ENCODE measurements at regions not wholly inside any gene's neighbourhood (a gene's known extent, or its start where the extent isn't known, plus 50 kb on each side); places are given as distances from the start of the nearest gene placed in this dataset.

GRCh38 chr7:156230576-156230975 lies 410.0 kb upstream of the RNF32 start:
- Histone ChIP-seq H3K27me3 (ENCODE audit: low read depth, low read length) (no peaks in the 10 kb centered on the region), H3K36me3 (ENCODE audit: control insufficient read depth in 1 of 2, insufficient read depth in 2 of 2, low read length in 2 of 2) (no peaks in the 10 kb centered on the region), H3K9me3 (ENCODE audit: control insufficient read depth in 1 of 2, low read length in 2 of 2) (peaks cover 0 to 10% of the 10 kb centered on the region in 2 donors), H3K27ac (ENCODE audit: low read length) (no peak overlapping the region), H3K4me3 (ENCODE audit: low read depth in 1 of 2, low read length in 2 of 2) (no peak overlapping the region), H3K4me1 (ENCODE audit: control insufficient read depth in 1 of 2, insufficient read depth in 2 of 2, low read length in 2 of 2) (no peaks in the 10 kb centered on the region)

- Histone ChIP-seq H3K27me3 (ENCODE audit: low read depth, low read length) (no peaks in the 10 kb centered on the region), H3K36me3 (ENCODE audit: control insufficient read depth in 1 of 2, insufficient read depth in 2 of 2, low read length in 2 of 2) (no peaks in the 10 kb centered on the region), H3K4me1 (ENCODE audit: control insufficient read depth in 1 of 2, insufficient read depth in 2 of 2, low read length in 2 of 2) (no peaks in the 10 kb centered on the region), H3K4me3 (ENCODE audit: low read depth in 1 of 2, low read length in 2 of 2) (no peak overlapping the region), H3K27ac (ENCODE audit: low read length) (no peak overlapping the region), H3K9me3 (ENCODE audit: control insufficient read depth in 1 of 2, low read length in 2 of 2) (peaks cover 0 to 10% of the 10 kb centered on the region in 2 donors)
Measured at GRCh38 chr7:156224833-156225225, 412.6 kb upstream of the SHH start.

- no peak overlapping the region for H3K27ac ChIP-seq (ENCODE audit: low read length)
- H3K36me3 ChIP-seq (ENCODE audit: control insufficient read depth in 1 of 2, insufficient read depth in 2 of 2, low read length in 2 of 2) = no peaks in the 10 kb centered on the region
- H3K4me3 ChIP-seq (ENCODE audit: low read depth in 1 of 2, low read length in 2 of 2) = no peak overlapping the region
- peaks cover 0 to 10% of the 10 kb centered on the region in 2 donors for H3K9me3 ChIP-seq (ENCODE audit: control insufficient read depth in 1 of 2, low read length in 2 of 2)
- H3K4me1 ChIP-seq (ENCODE audit: control insufficient read depth in 1 of 2, insufficient read depth in 2 of 2, low read length in 2 of 2) = no peaks in the 10 kb centered on the region
- H3K27me3 ChIP-seq (ENCODE audit: low read depth, low read length) = no peaks in the 10 kb centered on the region
Measured at GRCh38 chr7:156223935-156224832, 411.9 kb upstream of the SHH start.

- no peak overlapping the region for H3K27ac ChIP-seq (ENCODE audit: low read length)
- no peaks in the 10 kb centered on the region for H3K27me3 ChIP-seq (ENCODE audit: low read depth, low read length)
- no peaks in the 10 kb centered on the region for H3K9me3 ChIP-seq (ENCODE audit: control insufficient read depth in 1 of 2, low read length in 2 of 2)
- no peaks in the 10 kb centered on the region for H3K4me1 ChIP-seq (ENCODE audit: control insufficient read depth in 1 of 2, insufficient read depth in 2 of 2, low read length in 2 of 2)
- H3K4me3 ChIP-seq (ENCODE audit: low read depth in 1 of 2, low read length in 2 of 2) = no peak overlapping the region
- H3K36me3 ChIP-seq (ENCODE audit: control insufficient read depth in 1 of 2, insufficient read depth in 2 of 2, low read length in 2 of 2) = no peaks in the 10 kb centered on the region
Measured at GRCh38 chr7:156222611-156223010, 410.3 kb upstream of the SHH start.

- Histone ChIP-seq H3K4me3 (ENCODE audit: low read depth in 1 of 2, low read length in 2 of 2) (no peak overlapping the region), H3K36me3 (ENCODE audit: control insufficient read depth in 1 of 2, insufficient read depth in 2 of 2, low read length in 2 of 2) (no peaks in the 10 kb centered on the region), H3K27me3 (ENCODE audit: low read depth, low read length) (no peaks in the 10 kb centered on the region), H3K9me3 (ENCODE audit: control insufficient read depth in 1 of 2, low read length in 2 of 2) (no peaks in the 10 kb centered on the region), H3K4me1 (ENCODE audit: control insufficient read depth in 1 of 2, insufficient read depth in 2 of 2, low read length in 2 of 2) (no peaks in the 10 kb centered on the region), H3K27ac (ENCODE audit: low read length) (no peak overlapping the region)
Measured at GRCh38 chr7:156222151-156222550, 409.9 kb upstream of the SHH start.

DNA sequence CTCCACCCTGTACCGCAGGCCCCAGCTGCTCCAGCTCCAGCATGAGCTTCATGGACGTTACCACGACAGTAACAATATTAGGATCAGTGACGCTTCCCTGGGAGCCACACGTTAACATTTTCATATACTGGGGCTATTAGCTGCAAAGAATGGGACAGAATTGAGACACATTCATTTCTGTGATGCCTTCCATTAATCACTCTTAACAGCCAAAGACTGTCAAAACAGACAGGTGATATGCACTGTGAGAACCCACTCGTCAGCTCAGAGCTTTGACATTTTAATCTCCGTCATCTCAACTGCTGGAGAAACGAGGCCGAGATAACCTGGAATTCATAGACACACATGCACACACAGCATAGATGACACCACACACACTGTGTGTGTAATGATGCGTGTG lies 408.4 kb upstream of the SHH start:
- Histone ChIP-seq H3K9me3 (ENCODE audit: control insufficient read depth in 1 of 2, low read length in 2 of 2) (no peaks in the 10 kb centered on the region), H3K4me1 (ENCODE audit: control insufficient read depth in 1 of 2, insufficient read depth in 2 of 2, low read length in 2 of 2) (no peaks in the 10 kb centered on the region), H3K4me3 (ENCODE audit: low read depth in 1 of 2, low read length in 2 of 2) (no peak overlapping the region), H3K27ac (ENCODE audit: low read length) (no peak overlapping the region), H3K36me3 (ENCODE audit: control insufficient read depth in 1 of 2, insufficient read depth in 2 of 2, low read length in 2 of 2) (no peaks in the 10 kb centered on the region), H3K27me3 (ENCODE audit: low read depth, low read length) (no peaks in the 10 kb centered on the region)

GRCh38 chr7:156220078-156220605 lies 407.9 kb upstream of the SHH start:
- Histone ChIP-seq H3K27me3 (ENCODE audit: low read depth, low read length) (no peaks in the 10 kb centered on the region), H3K36me3 (ENCODE audit: control insufficient read depth in 1 of 2, insufficient read depth in 2 of 2, low read length in 2 of 2) (no peaks in the 10 kb centered on the region), H3K4me3 (ENCODE audit: low read depth in 1 of 2, low read length in 2 of 2) (no peak overlapping the region), H3K9me3 (ENCODE audit: control insufficient read depth in 1 of 2, low read length in 2 of 2) (no peaks in the 10 kb centered on the region), H3K4me1 (ENCODE audit: control insufficient read depth in 1 of 2, insufficient read depth in 2 of 2, low read length in 2 of 2) (no peaks in the 10 kb centered on the region), H3K27ac (ENCODE audit: low read length) (no peak overlapping the region)

- H3K36me3 ChIP-seq (ENCODE audit: control insufficient read depth in 1 of 2, insufficient read depth in 2 of 2, low read length in 2 of 2) = no peaks in the 10 kb centered on the region
- no peaks in the 10 kb centered on the region for H3K27me3 ChIP-seq (ENCODE audit: low read depth, low read length)
- no peaks in the 10 kb centered on the region for H3K4me1 ChIP-seq (ENCODE audit: control insufficient read depth in 1 of 2, insufficient read depth in 2 of 2, low read length in 2 of 2)
- no peak overlapping the region for H3K4me3 ChIP-seq (ENCODE audit: low read depth in 1 of 2, low read length in 2 of 2)
- no peak overlapping the region for H3K27ac ChIP-seq (ENCODE audit: low read length)
- H3K9me3 ChIP-seq (ENCODE audit: control insufficient read depth in 1 of 2, low read length in 2 of 2) = no peaks in the 10 kb centered on the region
Measured at GRCh38 chr7:156219307-156220077, 407.2 kb upstream of the SHH start.

DNA sequence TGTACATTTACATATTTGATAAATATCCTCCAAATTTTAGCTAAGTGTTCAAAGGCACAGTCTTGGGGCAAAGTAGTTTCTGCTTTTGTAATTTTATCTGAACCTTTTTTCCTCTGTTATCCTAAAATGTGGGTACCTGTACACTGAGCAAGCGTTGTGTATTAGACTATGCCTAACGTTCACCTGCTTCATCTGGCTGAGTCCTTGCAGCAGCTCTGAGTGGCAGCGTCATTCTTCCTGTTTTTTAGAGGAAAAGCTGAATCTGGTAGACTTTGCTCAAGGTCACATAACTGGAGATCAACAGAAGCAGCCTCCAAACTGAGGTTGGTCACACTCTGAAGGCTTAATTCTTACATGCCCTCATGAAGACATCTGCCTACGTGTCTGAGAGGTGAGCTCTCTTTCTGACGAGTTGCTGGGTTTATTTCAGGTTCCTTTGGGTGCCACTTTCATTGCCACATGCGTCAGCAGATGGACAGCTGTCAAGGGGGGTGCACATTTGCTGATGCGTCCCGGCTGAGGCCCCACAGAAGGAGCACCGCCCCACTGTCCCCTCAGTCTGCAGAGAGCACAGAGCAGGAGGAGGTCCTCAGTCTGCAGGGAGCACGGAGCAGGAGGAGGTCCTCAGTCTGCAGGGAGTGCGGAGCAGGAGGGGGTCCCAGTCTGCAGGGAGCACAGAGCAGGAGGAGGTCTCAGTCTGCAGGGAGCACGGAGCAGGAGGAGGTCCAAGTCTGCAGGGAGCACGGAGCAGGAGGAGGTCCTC lies 406.5 kb upstream of the SHH start:
- H3K4me3 ChIP-seq (ENCODE audit: low read depth in 1 of 2, low read length in 2 of 2) = no peak overlapping the region
- H3K36me3 ChIP-seq (ENCODE audit: control insufficient read depth in 1 of 2, insufficient read depth in 2 of 2, low read length in 2 of 2) = no peaks in the 10 kb centered on the region
- no peak overlapping the region for H3K27ac ChIP-seq (ENCODE audit: low read length)
- no peaks in the 10 kb centered on the region for H3K9me3 ChIP-seq (ENCODE audit: control insufficient read depth in 1 of 2, low read length in 2 of 2)
- no peaks in the 10 kb centered on the region for H3K4me1 ChIP-seq (ENCODE audit: control insufficient read depth in 1 of 2, insufficient read depth in 2 of 2, low read length in 2 of 2)
- no peaks in the 10 kb centered on the region for H3K27me3 ChIP-seq (ENCODE audit: low read depth, low read length)

DNA sequence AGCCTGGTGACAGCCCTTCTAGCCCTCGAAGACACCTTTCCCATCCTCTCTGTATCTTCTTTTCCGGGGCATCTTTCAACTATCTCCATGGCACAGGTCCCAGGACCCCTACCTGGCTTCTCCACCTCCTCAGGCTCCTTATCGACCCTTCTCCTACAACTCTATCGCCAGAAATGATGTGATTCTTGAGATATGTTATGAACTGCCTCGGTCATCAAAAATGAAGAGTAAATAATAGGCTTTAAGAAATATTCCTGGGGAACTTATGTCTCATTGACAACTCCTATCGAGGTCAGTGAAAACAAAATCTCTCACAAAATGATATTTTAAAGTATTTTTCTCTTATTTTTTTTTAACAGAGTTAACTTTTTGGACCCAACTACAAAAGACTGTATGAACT lies 405.5 kb upstream of the SHH start:
- no peaks in the 10 kb centered on the region for H3K36me3 ChIP-seq (ENCODE audit: control insufficient read depth in 1 of 2, insufficient read depth in 2 of 2, low read length in 2 of 2)
- H3K27ac ChIP-seq (ENCODE audit: low read length) = no peak overlapping the region
- H3K4me1 ChIP-seq (ENCODE audit: control insufficient read depth in 1 of 2, insufficient read depth in 2 of 2, low read length in 2 of 2) = no peaks in the 10 kb centered on the region
- H3K4me3 ChIP-seq (ENCODE audit: low read depth in 1 of 2, low read length in 2 of 2) = no peak overlapping the region
- H3K9me3 ChIP-seq (ENCODE audit: control insufficient read depth in 1 of 2, low read length in 2 of 2) = no peaks in the 10 kb centered on the region
- H3K27me3 ChIP-seq (ENCODE audit: low read depth, low read length) = no peaks in the 10 kb centered on the region

GRCh38 chr7:156209087-156209486 lies 396.8 kb upstream of the SHH start:
- no peaks in the 10 kb centered on the region for H3K9me3 ChIP-seq (ENCODE audit: control insufficient read depth in 1 of 2, low read length in 2 of 2)
- H3K27ac ChIP-seq (ENCODE audit: low read length) = no peak overlapping the region
- no peak overlapping the region for H3K4me3 ChIP-seq (ENCODE audit: low read depth in 1 of 2, low read length in 2 of 2)
- H3K27me3 ChIP-seq (ENCODE audit: low read depth, low read length) = no peaks in the 10 kb centered on the region
- no peaks in the 10 kb centered on the region for H3K4me1 ChIP-seq (ENCODE audit: control insufficient read depth in 1 of 2, insufficient read depth in 2 of 2, low read length in 2 of 2)
- H3K36me3 ChIP-seq (ENCODE audit: control insufficient read depth in 1 of 2, insufficient read depth in 2 of 2, low read length in 2 of 2) = no peaks in the 10 kb centered on the region
